ENCODE measurements at regions not wholly inside any gene's neighbourhood (a gene's known extent, or its start where the extent isn't known, plus 50 kb on each side); places are given as distances from the start of the nearest gene placed in this dataset.

DNA sequence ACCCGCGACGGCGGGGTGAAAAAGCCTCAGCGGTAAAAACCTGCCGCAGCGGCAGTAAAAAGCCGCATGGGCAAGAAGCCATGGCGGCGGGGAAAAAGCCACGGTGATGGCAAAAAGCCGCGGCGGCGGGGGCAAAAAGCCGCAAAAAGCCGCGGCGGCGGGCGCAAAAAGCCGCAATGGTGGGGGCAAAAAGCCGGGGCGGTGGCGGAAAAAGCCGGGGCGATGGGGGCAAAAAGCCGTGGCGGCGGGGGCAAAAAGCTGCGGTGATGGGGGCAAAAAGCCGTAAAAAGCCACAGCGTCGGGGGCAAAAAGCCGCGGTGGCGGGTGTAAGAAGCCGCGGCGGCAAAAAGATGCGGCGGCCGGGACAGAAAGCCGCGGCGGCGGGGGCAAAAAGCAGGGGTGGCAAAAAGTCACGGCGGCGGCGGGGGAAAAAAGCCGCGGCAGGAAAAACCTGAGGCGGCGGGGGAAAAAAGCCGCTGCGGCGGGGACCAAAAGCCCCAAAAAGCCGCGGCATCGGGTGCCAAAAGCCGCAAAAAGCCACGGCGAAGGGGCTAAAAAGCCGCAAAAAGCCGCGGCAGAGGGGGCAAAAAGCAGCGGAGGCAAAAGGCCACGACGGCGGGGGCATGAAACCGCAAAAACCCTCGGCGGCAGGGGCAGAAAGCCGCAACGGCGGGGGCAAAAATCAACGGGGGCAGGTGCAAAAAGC lies 488.5 kb downstream of the ZNF33B start:
- TF ChIP-seq POLR2A (IDR thresholded peaks at IDR 0.05), result no peak
- TF ChIP-seq, protein P1, sequence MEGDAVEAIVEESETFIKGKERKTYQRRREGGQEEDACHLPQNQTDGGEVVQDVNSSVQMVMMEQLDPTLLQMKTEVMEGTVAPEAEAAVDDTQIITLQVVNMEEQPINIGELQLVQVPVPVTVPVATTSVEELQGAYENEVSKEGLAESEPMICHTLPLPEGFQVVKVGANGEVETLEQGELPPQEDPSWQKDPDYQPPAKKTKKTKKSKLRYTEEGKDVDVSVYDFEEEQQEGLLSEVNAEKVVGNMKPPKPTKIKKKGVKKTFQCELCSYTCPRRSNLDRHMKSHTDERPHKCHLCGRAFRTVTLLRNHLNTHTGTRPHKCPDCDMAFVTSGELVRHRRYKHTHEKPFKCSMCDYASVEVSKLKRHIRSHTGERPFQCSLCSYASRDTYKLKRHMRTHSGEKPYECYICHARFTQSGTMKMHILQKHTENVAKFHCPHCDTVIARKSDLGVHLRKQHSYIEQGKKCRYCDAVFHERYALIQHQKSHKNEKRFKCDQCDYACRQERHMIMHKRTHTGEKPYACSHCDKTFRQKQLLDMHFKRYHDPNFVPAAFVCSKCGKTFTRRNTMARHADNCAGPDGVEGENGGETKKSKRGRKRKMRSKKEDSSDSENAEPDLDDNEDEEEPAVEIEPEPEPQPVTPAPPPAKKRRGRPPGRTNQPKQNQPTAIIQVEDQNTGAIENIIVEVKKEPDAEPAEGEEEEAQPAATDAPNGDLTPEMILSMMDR (IDR thresholded peaks at IDR 0.05), result no peak
